ENCODE measurements at regions not wholly inside any gene's neighbourhood (a gene's known extent, or its start where the extent isn't known, plus 50 kb on each side); places are given as distances from the start of the nearest gene placed in this dataset.

GRCh38 chr20:61067221-61067620, 184.8 kb upstream of the CDH4 start:
- 78 to 82% methylated on average over 9 of the region's 9 CpGs for WGBS, 2 donors
- Histone ChIP-seq H3K4me1 (ENCODE audit: control insufficient read depth in 1 of 2, insufficient read depth in 2 of 2, low read length in 2 of 2) (no peaks in the 10 kb centered on the region), H3K9me3 (ENCODE audit: control insufficient read depth, low read length) (peaks cover 5% of the 10 kb centered on the region), H3K4me3 (ENCODE audit: low read length in 2 of 2) (no peak overlapping the region), H3K36me3 (ENCODE audit: control insufficient read depth in 1 of 2, insufficient read depth in 2 of 2, low read length in 1 of 2) (no peaks in the 10 kb centered on the region), H3K27ac (ENCODE audit: low read depth in 1 of 2, low read length in 2 of 2) (no peak overlapping the region), H3K27me3 (ENCODE audit: control insufficient read depth in 1 of 2, insufficient read depth in 2 of 2, low read length in 1 of 2) (no peaks in the 10 kb centered on the region)
- ATAC-seq (ENCODE audit: low FRiP score), result no peak
- DNase-seq, result no peak
- intact Hi-C loops (cut with DNase I), result loop anchor here in 1 of 2 donors (10.0 kb wide), 1 partner anchor 58 kb away; no protein-coding TSS in a partner anchor

- no peaks in the 10 kb centered on the region for H3K27me3 ChIP-seq (ENCODE audit: control insufficient read depth in 1 of 2, insufficient read depth in 2 of 2, low read length in 1 of 2)
- no peak overlapping the region for H3K27ac ChIP-seq (ENCODE audit: low read depth in 1 of 2, low read length in 2 of 2)
- intact Hi-C loops (cut with DNase I), result no loop called here
- no peaks in the 10 kb centered on the region for H3K36me3 ChIP-seq (ENCODE audit: control insufficient read depth in 1 of 2, insufficient read depth in 2 of 2, low read length in 1 of 2)
- no peaks in the 10 kb centered on the region for H3K4me1 ChIP-seq (ENCODE audit: control insufficient read depth in 1 of 2, insufficient read depth in 2 of 2, low read length in 2 of 2)
- DNase-seq (no peak), ATAC-seq (ENCODE audit: low FRiP score) (no peak)
- peaks cover 5% of the 10 kb centered on the region for H3K9me3 ChIP-seq (ENCODE audit: control insufficient read depth, low read length)
- WGBS, 2 donors, result 59 to 64% methylated on average over 6 of the region's 6 CpGs
- H3K4me3 ChIP-seq (ENCODE audit: low read length in 2 of 2), result no peak overlapping the region
Observed at GRCh38 chr20:61072398-61072797, 179.7 kb upstream of the CDH4 start.

GRCh38 chr20:61073376-61073775, 178.7 kb upstream of the CDH4 start:
- ATAC-seq (ENCODE audit: low FRiP score) (no peak), DNase-seq (no peak)
- Histone ChIP-seq H3K4me1 (ENCODE audit: control insufficient read depth in 1 of 2, insufficient read depth in 2 of 2, low read length in 2 of 2) (no peaks in the 10 kb centered on the region), H3K27ac (ENCODE audit: low read depth in 1 of 2, low read length in 2 of 2) (no peak overlapping the region), H3K9me3 (ENCODE audit: control insufficient read depth, low read length) (peaks cover 6% of the 10 kb centered on the region), H3K4me3 (ENCODE audit: low read length in 2 of 2) (no peak overlapping the region), H3K27me3 (ENCODE audit: control insufficient read depth in 1 of 2, insufficient read depth in 2 of 2, low read length in 1 of 2) (no peaks in the 10 kb centered on the region), H3K36me3 (ENCODE audit: control insufficient read depth in 1 of 2, insufficient read depth in 2 of 2, low read length in 1 of 2) (no peaks in the 10 kb centered on the region)
- intact Hi-C loops (cut with DNase I), result no loop called here
- WGBS, 2 donors, result 81 to 83% methylated on average over 6 of the region's 6 CpGs

- intact Hi-C loops (cut with DNase I), result no loop called here
- no peak for ATAC-seq (ENCODE audit: low FRiP score)
- 25 to 53% methylated on average over 3 of the region's 3 CpGs for WGBS, 2 donors
Observed at GRCh38 chr20:61082720-61083119, 169.3 kb upstream of the CDH4 start.

GRCh38 chr20:61083431-61083830, 168.6 kb upstream of the CDH4 start:
- H3K36me3 ChIP-seq (ENCODE audit: control insufficient read depth in 1 of 2, insufficient read depth in 2 of 2, low read length in 1 of 2), result no peaks in the 10 kb centered on the region
- WGBS, 2 donors, result 77 to 83% methylated on average over 3 of the region's 3 CpGs
- H3K4me3 ChIP-seq (ENCODE audit: low read length in 2 of 2), result no peak overlapping the region
- no peaks in the 10 kb centered on the region for H3K27me3 ChIP-seq (ENCODE audit: control insufficient read depth in 1 of 2, insufficient read depth in 2 of 2, low read length in 1 of 2)
- ATAC-seq (ENCODE audit: low FRiP score) (no peak), DNase-seq (no peak)
- no peak overlapping the region for H3K27ac ChIP-seq (ENCODE audit: low read depth in 1 of 2, low read length in 2 of 2)
- intact Hi-C loops (cut with DNase I), result no loop called here
- peaks cover 3% of the 10 kb centered on the region for H3K9me3 ChIP-seq (ENCODE audit: control insufficient read depth, low read length)
- H3K4me1 ChIP-seq (ENCODE audit: control insufficient read depth in 1 of 2, insufficient read depth in 2 of 2, low read length in 2 of 2), result no peaks in the 10 kb centered on the region

More at GRCh38 chr20:61082720-61083119, 169.3 kb upstream of the CDH4 start:
- Histone ChIP-seq H3K27ac (ENCODE audit: low read depth in 1 of 2, low read length in 2 of 2) (no peak overlapping the region), H3K4me3 (ENCODE audit: low read length in 2 of 2) (no peak overlapping the region), H3K27me3 (ENCODE audit: control insufficient read depth in 1 of 2, insufficient read depth in 2 of 2, low read length in 1 of 2) (no peaks in the 10 kb centered on the region), H3K36me3 (ENCODE audit: control insufficient read depth in 1 of 2, insufficient read depth in 2 of 2, low read length in 1 of 2) (no peaks in the 10 kb centered on the region), H3K9me3 (ENCODE audit: control insufficient read depth, low read length) (peaks cover 3% of the 10 kb centered on the region), H3K4me1 (ENCODE audit: control insufficient read depth in 1 of 2, insufficient read depth in 2 of 2, low read length in 2 of 2) (no peaks in the 10 kb centered on the region)
- DNase-seq, result no peak

- no peaks in the 10 kb centered on the region for H3K4me1 ChIP-seq (ENCODE audit: control insufficient read depth in 1 of 2, insufficient read depth in 2 of 2, low read length in 2 of 2)
- DNase-seq (no peak), ATAC-seq (ENCODE audit: low FRiP score) (no peak)
- intact Hi-C loops (cut with DNase I), result no loop called here
- H3K27ac ChIP-seq (ENCODE audit: low read depth in 1 of 2, low read length in 2 of 2), result no peak overlapping the region
- H3K36me3 ChIP-seq (ENCODE audit: control insufficient read depth in 1 of 2, insufficient read depth in 2 of 2, low read length in 1 of 2), result no peaks in the 10 kb centered on the region
- 66 to 88% methylated on average over 1 of the region's 1 CpG for WGBS, 2 donors
- H3K27me3 ChIP-seq (ENCODE audit: control insufficient read depth in 1 of 2, insufficient read depth in 2 of 2, low read length in 1 of 2), result no peaks in the 10 kb centered on the region
- H3K4me3 ChIP-seq (ENCODE audit: low read length in 2 of 2), result no peak overlapping the region
- H3K9me3 ChIP-seq (ENCODE audit: control insufficient read depth, low read length), result peaks cover 3% of the 10 kb centered on the region
Observed at GRCh38 chr20:61086031-61086430, 166.0 kb upstream of the CDH4 start.

GRCh38 chr20:61090541-61090940, 161.5 kb upstream of the CDH4 start:
- DNase-seq (peak in 1 of 2 donors; percentile 9), ATAC-seq (ENCODE audit: low FRiP score) (no peak)
- 33 to 37% methylated on average over 7 of the region's 7 CpGs for WGBS, 2 donors
- Histone ChIP-seq H3K4me3 (ENCODE audit: low read length in 2 of 2) (no peak overlapping the region), H3K27ac (ENCODE audit: low read depth in 1 of 2, low read length in 2 of 2) (no peak overlapping the region), H3K4me1 (ENCODE audit: control insufficient read depth in 1 of 2, insufficient read depth in 2 of 2, low read length in 2 of 2) (no peaks in the 10 kb centered on the region), H3K27me3 (ENCODE audit: control insufficient read depth in 1 of 2, insufficient read depth in 2 of 2, low read length in 1 of 2) (peaks cover 0 to 2% of the 10 kb centered on the region in 2 donors), H3K36me3 (ENCODE audit: control insufficient read depth in 1 of 2, insufficient read depth in 2 of 2, low read length in 1 of 2) (no peaks in the 10 kb centered on the region), H3K9me3 (ENCODE audit: control insufficient read depth, low read length) (peaks cover 5% of the 10 kb centered on the region)
- intact Hi-C loops (cut with DNase I), result no loop called here

DNA sequence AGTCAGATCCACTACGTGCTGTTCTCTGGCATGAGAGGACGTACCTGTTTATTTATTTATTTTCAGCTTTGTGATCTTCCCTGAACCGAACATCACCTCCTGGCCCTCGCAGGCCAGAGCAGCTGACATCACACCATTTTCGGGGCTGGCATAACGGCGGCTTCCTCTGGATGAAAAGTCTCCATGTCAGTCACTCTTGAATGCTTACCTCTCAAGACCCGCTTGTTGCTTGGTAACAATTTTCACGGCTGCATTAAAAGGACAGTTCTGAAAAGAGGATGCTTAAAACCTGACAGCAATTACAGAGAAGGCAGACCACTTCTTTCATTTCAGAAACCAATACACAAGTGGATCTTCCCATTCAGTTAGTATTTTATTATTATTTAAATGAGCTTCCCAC, 159.8 kb upstream of the CDH4 start:
- intact Hi-C loops (cut with DNase I), result no loop called here
- Histone ChIP-seq H3K4me3 (ENCODE audit: low read length in 2 of 2) (no peak overlapping the region), H3K36me3 (ENCODE audit: control insufficient read depth in 1 of 2, insufficient read depth in 2 of 2, low read length in 1 of 2) (no peaks in the 10 kb centered on the region), H3K4me1 (ENCODE audit: control insufficient read depth in 1 of 2, insufficient read depth in 2 of 2, low read length in 2 of 2) (no peaks in the 10 kb centered on the region), H3K9me3 (ENCODE audit: control insufficient read depth, low read length) (peaks cover 5% of the 10 kb centered on the region), H3K27ac (ENCODE audit: low read depth in 1 of 2, low read length in 2 of 2) (no peak overlapping the region), H3K27me3 (ENCODE audit: control insufficient read depth in 1 of 2, insufficient read depth in 2 of 2, low read length in 1 of 2) (peaks cover 0 to 2% of the 10 kb centered on the region in 2 donors)
- ATAC-seq (ENCODE audit: low FRiP score) (no peak), DNase-seq (peak in 1 of 2 donors; percentile 6)
- 73 to 76% methylated on average over 9 of the region's 9 CpGs for WGBS, 2 donors

DNA sequence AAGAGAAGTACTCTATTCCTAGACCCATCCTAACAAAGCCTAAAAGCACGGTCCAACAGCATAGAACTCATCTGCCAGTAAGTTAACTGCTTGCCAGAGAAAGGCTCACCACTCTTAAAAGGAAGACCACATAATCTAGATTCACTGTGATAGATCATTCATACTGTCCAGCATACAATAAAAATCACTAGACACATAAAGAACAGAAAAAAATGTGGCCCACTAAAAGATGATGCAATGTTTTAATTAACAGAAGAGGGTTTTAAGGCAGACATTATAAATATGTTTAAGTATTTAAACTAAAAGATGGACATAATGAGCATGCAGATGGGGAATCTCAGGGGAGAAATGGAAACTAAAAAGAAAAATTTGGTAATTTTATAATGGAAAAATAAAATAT, 157.5 kb upstream of the CDH4 start:
- intact Hi-C loops (cut with DNase I), result no loop called here
- Histone ChIP-seq H3K9me3 (ENCODE audit: control insufficient read depth, low read length) (peaks cover 5% of the 10 kb centered on the region), H3K4me1 (ENCODE audit: control insufficient read depth in 1 of 2, insufficient read depth in 2 of 2, low read length in 2 of 2) (no peaks in the 10 kb centered on the region), H3K27me3 (ENCODE audit: control insufficient read depth in 1 of 2, insufficient read depth in 2 of 2, low read length in 1 of 2) (peaks cover 0 to 2% of the 10 kb centered on the region in 2 donors), H3K4me3 (ENCODE audit: low read length in 2 of 2) (no peak overlapping the region), H3K27ac (ENCODE audit: low read depth in 1 of 2, low read length in 2 of 2) (no peak overlapping the region), H3K36me3 (ENCODE audit: control insufficient read depth in 1 of 2, insufficient read depth in 2 of 2, low read length in 1 of 2) (no peaks in the 10 kb centered on the region)
- DNase-seq (no peak), ATAC-seq (ENCODE audit: low FRiP score) (no peak)
- WGBS, 2 donors, result 61 to 70% methylated on average over 1 of the region's 1 CpG
